IMR-90 (cell line): ENCODE measurements at regions not wholly inside any gene's neighbourhood (a gene's known extent, or its start where the extent isn't known, plus 50 kb on each side); places are given as distances from the start of the nearest gene placed in this dataset.

Source experiments
- ATAC-seq: fragments of 200-7000 bp; cut with Tn5 transposase; 2 replicates; pipeline ENCODE4 v1.9.1; 2020; ENCODE audit warnings: low read depth, mild to moderate bottlenecking, moderate library complexity
- BruUV-seq: library from RNA; stranded (reverse); fragments of 400-500 nt; replicated peaks from 2 replicates; lab custom pipeline; 2021; lab: Mats Ljungman, UMichigan
- CTCF ChIA-PET: fragments of 300-600 bp; formaldehyde crosslinking; extraction: SDS; loops from one replicate; lab custom pipeline; 2021; ENCODE audit warnings: antibody characterized with exemption; lab: Yijun Ruan, JAX
- POLR2A ChIA-PET: fragments of 300-600 bp; sonication (Branson Sonifier 250); formaldehyde crosslinking; loops from one replicate; lab custom pipeline; 2022; ENCODE audit warnings: antibody characterized with exemption; ENCODE audit not compliant: unreplicated experiment; lab: Charles Lee
- DNase-seq: peaks from one replicate; pipeline ENCODE4 v3.0.0; 2013
- H2AFZ ChIP-seq: replicated peaks from 2 replicates; pipeline ENCODE3; 2013; ENCODE audit warnings: low read length, mild to moderate bottlenecking; ENCODE audit not compliant: poor library complexity
- H2AK5ac ChIP-seq: 2 replicates; pipeline ENCODE4 v1.6.1; 2013; ENCODE audit warnings: low read depth, low read length, inconsistent platforms
- H2AK9ac ChIP-seq: replicated peaks from 2 replicates; pipeline ENCODE3; 2013; ENCODE audit warnings: mild to moderate bottlenecking, low read depth, low read length, moderate library complexity; ENCODE audit not compliant: poor library complexity
- H2BK120ac ChIP-seq: 2 replicates; pipeline ENCODE4 v1.6.1; 2013; ENCODE audit warnings: low read depth, low read length, inconsistent platforms
- H2BK15ac ChIP-seq: 3 replicates; pipeline ENCODE4 v1.6.1; 2013; ENCODE audit warnings: low read depth, low read length, inconsistent platforms
- H2BK20ac ChIP-seq: 2 replicates; pipeline ENCODE4 v1.6.1; 2013; ENCODE audit warnings: low read depth, mild to moderate bottlenecking, inconsistent platforms, low read length, moderate library complexity
- H2BK5ac ChIP-seq: 2 replicates; pipeline ENCODE4 v1.6.1; 2013; ENCODE audit warnings: mild to moderate bottlenecking, low read depth, low read length, inconsistent platforms; ENCODE audit not compliant: poor library complexity, severe bottlenecking
- H3K14ac ChIP-seq: replicated peaks from 2 replicates; pipeline ENCODE4 v1.6.1; 2013; ENCODE audit warnings: low read depth, low read length, inconsistent platforms
- H3K18ac ChIP-seq: 2 replicates; pipeline ENCODE4 v1.6.1; 2013; ENCODE audit warnings: low read depth, low read length, control low read depth
- H3K23ac ChIP-seq: 2 replicates; pipeline ENCODE4 v1.6.1; 2013; ENCODE audit warnings: low read depth, low read length, inconsistent platforms
- H3K27ac ChIP-seq: 2 replicates; pipeline ENCODE4 v1.5.1; 2013; ENCODE audit warnings: mild to moderate bottlenecking, control low read depth, low read length; ENCODE audit not compliant: insufficient read depth
- H3K27me3 ChIP-seq: 2 replicates; pipeline ENCODE4 v1.6.1; 2013; ENCODE audit warnings: low read length; ENCODE audit not compliant: control insufficient read depth, insufficient read depth
- H3K36me3 ChIP-seq: 2 replicates; pipeline ENCODE4 v1.6.1; 2013; ENCODE audit warnings: low read length, mixed read lengths; ENCODE audit not compliant: control insufficient read depth, insufficient read depth
- H3K4ac ChIP-seq: 2 replicates; pipeline ENCODE4 v1.6.1; 2013; ENCODE audit warnings: low read depth, low read length, inconsistent platforms
- H3K4me1 ChIP-seq: 2 replicates; pipeline ENCODE4 v1.6.1; 2013; ENCODE audit warnings: low read length, mixed read lengths; ENCODE audit not compliant: control insufficient read depth, insufficient read depth
- H3K4me2 ChIP-seq: 2 replicates; pipeline ENCODE4 v1.6.1; 2013; ENCODE audit warnings: low read depth, mild to moderate bottlenecking, control low read depth, low read length, moderate library complexity
- H3K4me3 ChIP-seq: 2 replicates; pipeline ENCODE4 v1.5.1; 2013; ENCODE audit warnings: low read depth, mild to moderate bottlenecking, control low read depth, low read length, moderate library complexity; ENCODE audit not compliant: insufficient read depth
- H3K56ac ChIP-seq: 2 replicates; pipeline ENCODE4 v1.6.1; 2013; ENCODE audit warnings: low read length, inconsistent platforms; ENCODE audit not compliant: insufficient read depth; ENCODE audit errors: extremely low read depth
- H3K79me1 ChIP-seq, 2 experiments: 2 replicates each; pipeline ENCODE4 v1.6.1; 2013; ENCODE audit warnings: low read length in 2 of 2, inconsistent platforms in 1 of 2, low read depth in 1 of 2
- H3K9ac ChIP-seq: 2 replicates; pipeline ENCODE4 v1.6.1; 2013; ENCODE audit warnings: low read depth, low read length, control low read depth
- H3K9me1 ChIP-seq: 2 replicates; pipeline ENCODE4 v1.6.1; 2013; ENCODE audit warnings: low read length, inconsistent platforms; ENCODE audit not compliant: insufficient read depth
- H3K9me3 ChIP-seq: 2 replicates; pipeline ENCODE4 v1.6.1; 2013; ENCODE audit warnings: low read length; ENCODE audit not compliant: control insufficient read depth, insufficient read depth
- H4K20me1 ChIP-seq: 2 replicates; pipeline ENCODE4 v1.6.1; 2013; ENCODE audit warnings: low read length, inconsistent platforms; ENCODE audit not compliant: insufficient read depth
- H4K5ac ChIP-seq: 2 replicates; pipeline ENCODE4 v1.6.1; 2013; ENCODE audit warnings: mild to moderate bottlenecking, low read depth, low read length, control low read depth
- H4K8ac ChIP-seq, 2 experiments: 2 replicates each; pipeline ENCODE4 v1.6.1; 2013; ENCODE audit warnings: low read depth in 2 of 2, low read length in 2 of 2, control low read depth in 1 of 2, inconsistent platforms in 1 of 2
- H4K91ac ChIP-seq: 2 replicates; pipeline ENCODE4 v1.6.1; 2013; ENCODE audit warnings: low read depth, low read length, inconsistent platforms; ENCODE audit not compliant: insufficient read depth
- NFE2L2 ChIP-seq: fragments of 150-350 bp; IDR thresholded peaks from 2 replicates; pipeline ENCODE4 v1.6.1; 2016; ENCODE audit warnings: low read depth, mild to moderate bottlenecking, low read length
- WGBS, 2 experiments: methylation state at CpG; one replicate each; pipeline versions ENCODE4 v1.1.5 to v1.1.7; 2013; ENCODE audit warnings: missing lambda C conversion rate in 2 of 2; ENCODE audit not compliant: insufficient read length in 1 of 2; ENCODE audit errors: extremely low coverage in 2 of 2; 5-methylcytosine and 5-hydroxymethylcytosine counted together
- dilution Hi-C: fragments of 300-500 bp; cut with HindIII; formaldehyde crosslinking; loops from one replicate; pipeline ENCODE4 v1.14.3; 2018; ENCODE audit warnings: low sequenced_read_pairs; ENCODE audit not compliant: unreplicated experiment
- in situ Hi-C: fragments of 300-500 bp; cut with MboI; formaldehyde crosslinking; loops from 3 replicates; pipeline ENCODE4 v1.14.3; 2019; ENCODE audit warnings: low sequenced_read_pairs, inconsistent platforms, mixed read lengths
- intact Hi-C: fragments of 100-400 bp; cut with micrococcal nuclease; formaldehyde crosslinking; loops from 2 replicates; pipeline ENCODE4 v1.10.0; 2022

DNA sequence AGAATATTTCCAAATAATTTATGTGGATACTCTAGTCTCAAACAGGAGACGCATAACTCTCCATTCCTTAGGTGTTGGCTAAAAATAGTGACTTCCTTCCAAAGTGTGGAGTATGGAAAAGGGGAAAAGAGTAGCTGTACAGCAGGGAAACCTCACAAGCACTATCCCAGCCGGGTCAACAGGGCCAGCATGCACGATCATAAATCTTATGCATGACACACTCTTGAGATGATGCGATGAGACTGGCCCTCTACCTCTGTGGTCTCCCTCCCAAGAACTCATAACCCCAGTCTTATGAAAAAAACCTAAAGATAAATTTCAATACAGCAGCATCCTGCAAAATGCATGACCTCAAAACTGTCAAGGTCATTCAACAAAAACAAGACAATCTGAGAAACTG is 197.3 kb downstream of the TEX36 start:
- POLR2A ChIA-PET = no interaction called here

More for the DNA sequence above, 197.3 kb downstream of the TEX36 start:
- no peaks in the 10 kb centered on the region for H3K79me1 ChIP-seq
- TF ChIP-seq NFE2L2 = no peak
- no peak overlapping the region for H2BK15ac ChIP-seq
- no peak overlapping the region for H2BK5ac ChIP-seq
- WGBS, 2 experiments = no CpG with 5 or more reads among the region's 4 CpGs
- H2AFZ ChIP-seq = no peak overlapping the region
- H4K20me1 ChIP-seq = no peaks in the 10 kb centered on the region
- H4K8ac ChIP-seq = no peak overlapping the region
- no peak overlapping the region for H3K9ac ChIP-seq
- no peak overlapping the region for H4K5ac ChIP-seq
- H3K36me3 ChIP-seq = no peaks in the 10 kb centered on the region
- BruUV-seq = no TSS peak
- ATAC-seq (no peak), DNase-seq (no peak)
- H2AK5ac ChIP-seq = no peak overlapping the region
- H2BK120ac ChIP-seq = no peak overlapping the region
- no peak overlapping the region for H3K56ac ChIP-seq
- CTCF ChIA-PET = no interaction called here
- H3K4me3 ChIP-seq = no peak overlapping the region
- intact Hi-C loops = no loop called here
- H4K91ac ChIP-seq = no peak overlapping the region
- no peak overlapping the region for H2BK20ac ChIP-seq
- H3K18ac ChIP-seq = no peak overlapping the region
- in situ Hi-C loops = no loop called here
- no peaks in the 10 kb centered on the region for H3K9me1 ChIP-seq
- H3K4ac ChIP-seq = no peak overlapping the region
- no peak overlapping the region for H3K4me2 ChIP-seq
- no peaks in the 10 kb centered on the region for H3K27me3 ChIP-seq
- no peaks in the 10 kb centered on the region for H3K9me3 ChIP-seq
- no peak overlapping the region for H2AK9ac ChIP-seq
- no peaks in the 10 kb centered on the region for H3K4me1 ChIP-seq
- no peak overlapping the region for H3K23ac ChIP-seq
- H3K14ac ChIP-seq = no peak overlapping the region
- no peak overlapping the region for H3K27ac ChIP-seq
- dilution Hi-C loops = no loop called here
